ENCODE measurements at regions not wholly inside any gene's neighbourhood (a gene's known extent, or its start where the extent isn't known, plus 50 kb on each side); places are given as distances from the start of the nearest gene placed in this dataset.
A peak's percentile ranks its signal among the peaks of the same experiment; 100 is the strongest.

DNA sequence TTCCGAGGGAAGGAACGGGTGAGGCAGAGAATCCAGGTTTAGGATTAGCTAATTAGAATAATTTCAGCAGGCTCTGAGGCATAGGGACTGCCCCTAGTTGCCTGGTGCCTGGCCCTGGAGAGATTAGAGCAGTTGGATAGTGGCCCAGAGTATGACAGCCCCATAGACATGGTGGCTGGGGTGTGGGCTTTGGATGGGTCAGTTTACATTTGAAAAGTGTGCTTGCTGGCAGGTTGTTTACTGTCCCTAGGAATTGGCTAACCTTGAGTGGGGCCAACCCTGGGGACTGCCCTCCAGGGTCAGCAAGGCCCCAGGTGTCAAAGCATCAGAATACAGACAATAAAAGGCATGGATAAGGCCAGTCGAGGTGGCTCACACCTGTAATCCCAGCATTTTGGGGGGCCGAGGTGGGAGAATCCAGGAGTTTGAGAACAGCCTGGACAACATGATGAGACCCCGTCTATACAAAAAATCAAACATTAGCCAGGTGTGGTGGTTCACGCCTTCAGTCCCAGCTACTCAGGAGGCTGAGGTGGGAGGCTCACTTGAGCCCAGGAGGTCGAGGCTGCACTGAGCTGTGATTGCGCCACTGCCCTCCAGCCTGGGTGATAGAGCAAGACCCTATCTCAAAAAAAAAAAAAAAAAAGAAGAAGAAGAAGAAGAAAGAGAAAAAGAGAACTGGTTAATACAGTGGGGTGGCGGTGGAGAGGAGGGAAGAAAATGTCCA is 182.3 kb upstream of the PWP1 start (continued):
- TF ChIP-seq, protein P1, sequence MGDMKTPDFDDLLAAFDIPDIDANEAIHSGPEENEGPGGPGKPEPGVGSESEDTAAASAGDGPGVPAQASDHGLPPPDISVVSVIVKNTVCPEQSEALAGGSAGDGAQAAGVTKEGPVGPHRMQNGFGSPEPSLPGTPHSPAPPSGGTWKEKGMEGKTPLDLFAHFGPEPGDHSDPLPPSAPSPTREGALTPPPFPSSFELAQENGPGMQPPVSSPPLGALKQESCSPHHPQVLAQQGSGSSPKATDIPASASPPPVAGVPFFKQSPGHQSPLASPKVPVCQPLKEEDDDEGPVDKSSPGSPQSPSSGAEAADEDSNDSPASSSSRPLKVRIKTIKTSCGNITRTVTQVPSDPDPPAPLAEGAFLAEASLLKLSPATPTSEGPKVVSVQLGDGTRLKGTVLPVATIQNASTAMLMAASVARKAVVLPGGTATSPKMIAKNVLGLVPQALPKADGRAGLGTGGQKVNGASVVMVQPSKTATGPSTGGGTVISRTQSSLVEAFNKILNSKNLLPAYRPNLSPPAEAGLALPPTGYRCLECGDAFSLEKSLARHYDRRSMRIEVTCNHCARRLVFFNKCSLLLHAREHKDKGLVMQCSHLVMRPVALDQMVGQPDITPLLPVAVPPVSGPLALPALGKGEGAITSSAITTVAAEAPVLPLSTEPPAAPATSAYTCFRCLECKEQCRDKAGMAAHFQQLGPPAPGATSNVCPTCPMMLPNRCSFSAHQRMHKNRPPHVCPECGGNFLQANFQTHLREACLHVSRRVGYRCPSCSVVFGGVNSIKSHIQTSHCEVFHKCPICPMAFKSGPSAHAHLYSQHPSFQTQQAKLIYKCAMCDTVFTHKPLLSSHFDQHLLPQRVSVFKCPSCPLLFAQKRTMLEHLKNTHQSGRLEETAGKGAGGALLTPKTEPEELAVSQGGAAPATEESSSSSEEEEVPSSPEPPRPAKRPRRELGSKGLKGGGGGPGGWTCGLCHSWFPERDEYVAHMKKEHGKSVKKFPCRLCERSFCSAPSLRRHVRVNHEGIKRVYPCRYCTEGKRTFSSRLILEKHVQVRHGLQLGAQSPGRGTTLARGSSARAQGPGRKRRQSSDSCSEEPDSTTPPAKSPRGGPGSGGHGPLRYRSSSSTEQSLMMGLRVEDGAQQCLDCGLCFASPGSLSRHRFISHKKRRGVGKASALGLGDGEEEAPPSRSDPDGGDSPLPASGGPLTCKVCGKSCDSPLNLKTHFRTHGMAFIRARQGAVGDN (CRISPR knock-in tag; IDR thresholded peaks at IDR 0.05): peak; percentile 27; the same call in 1 of the 2 replicates
- TF ChIP-seq SPEN (CRISPR knock-in tag; IDR thresholded peaks at IDR 0.05; ENCODE audit: low read depth) (0 out of 2 replicates have a peak, but pooled peaks have one; percentile 30), NCOA1 (CRISPR knock-in tag; IDR thresholded peaks at IDR 0.05) (no peak), ZNF180 (CRISPR knock-in tag; IDR thresholded peaks at IDR 0.05; ENCODE audit: borderline replicate concordance, low read depth) (no peak), ZNF615 (CRISPR knock-in tag; IDR thresholded peaks at IDR 0.05; ENCODE audit: borderline replicate concordance) (no peak), ZNF335 (CRISPR knock-in tag; IDR thresholded peaks at IDR 0.05) (no peak), SOX13 (IDR thresholded peaks at IDR 0.05) (no peak), SOX13 (CRISPR knock-in tag; conservative IDR thresholded peaks at IDR 0.05 in 1 of 2, IDR thresholded peaks at IDR 0.05 in 1 of 2) (peak in 1 of 2 experiments; percentile 77; a peak in 2 of 4 replicates), HNF4A (CRISPR knock-in tag; IDR thresholded peaks at IDR 0.05) (peak; percentile 20; the same call in 1 of the 2 replicates), ZNF546 (CRISPR knock-in tag; conservative IDR thresholded peaks at IDR 0.05) (no peak), FOXC1 (CRISPR knock-in tag; IDR thresholded peaks at IDR 0.05; ENCODE audit: borderline replicate concordance) (no peak), ZMYM2 (CRISPR knock-in tag; IDR thresholded peaks at IDR 0.05) (no peak), SRSF1 (optimal IDR thresholded peaks at IDR 0.05; ENCODE audit: low read depth, low read length) (no peak), SUZ12 (IDR thresholded peaks at IDR 0.05; ENCODE audit: low read depth, low read length) (no peak), ZNF879 (CRISPR knock-in tag; IDR thresholded peaks at IDR 0.05) (no peak), PRPF4 (IDR thresholded peaks at IDR 0.05; ENCODE audit: low read depth, low read length, poor library complexity, severe bottlenecking) (no peak)
- TF ChIP-seq, protein P2, sequence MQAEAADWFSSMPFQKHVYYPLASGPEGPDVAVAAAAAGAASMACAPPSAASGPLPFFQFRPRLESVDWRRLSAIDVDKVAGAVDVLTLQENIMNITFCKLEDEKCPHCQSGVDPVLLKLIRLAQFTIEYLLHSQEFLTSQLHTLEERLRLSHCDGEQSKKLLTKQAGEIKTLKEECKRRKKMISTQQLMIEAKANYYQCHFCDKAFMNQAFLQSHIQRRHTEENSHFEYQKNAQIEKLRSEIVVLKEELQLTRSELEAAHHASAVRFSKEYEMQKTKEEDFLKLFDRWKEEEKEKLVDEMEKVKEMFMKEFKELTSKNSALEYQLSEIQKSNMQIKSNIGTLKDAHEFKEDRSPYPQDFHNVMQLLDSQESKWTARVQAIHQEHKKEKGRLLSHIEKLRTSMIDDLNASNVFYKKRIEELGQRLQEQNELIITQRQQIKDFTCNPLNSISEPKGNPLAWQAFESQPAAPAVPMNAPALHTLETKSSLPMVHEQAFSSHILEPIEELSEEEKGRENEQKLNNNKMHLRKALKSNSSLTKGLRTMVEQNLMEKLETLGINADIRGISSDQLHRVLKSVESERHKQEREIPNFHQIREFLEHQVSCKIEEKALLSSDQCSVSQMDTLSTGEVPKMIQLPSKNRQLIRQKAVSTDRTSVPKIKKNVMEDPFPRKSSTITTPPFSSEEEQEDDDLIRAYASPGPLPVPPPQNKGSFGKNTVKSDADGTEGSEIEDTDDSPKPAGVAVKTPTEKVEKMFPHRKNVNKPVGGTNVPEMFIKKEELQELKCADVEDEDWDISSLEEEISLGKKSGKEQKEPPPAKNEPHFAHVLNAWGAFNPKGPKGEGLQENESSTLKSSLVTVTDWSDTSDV (CRISPR knock-in tag; IDR thresholded peaks at IDR 0.05): no peak
- TF ChIP-seq, protein P3, sequence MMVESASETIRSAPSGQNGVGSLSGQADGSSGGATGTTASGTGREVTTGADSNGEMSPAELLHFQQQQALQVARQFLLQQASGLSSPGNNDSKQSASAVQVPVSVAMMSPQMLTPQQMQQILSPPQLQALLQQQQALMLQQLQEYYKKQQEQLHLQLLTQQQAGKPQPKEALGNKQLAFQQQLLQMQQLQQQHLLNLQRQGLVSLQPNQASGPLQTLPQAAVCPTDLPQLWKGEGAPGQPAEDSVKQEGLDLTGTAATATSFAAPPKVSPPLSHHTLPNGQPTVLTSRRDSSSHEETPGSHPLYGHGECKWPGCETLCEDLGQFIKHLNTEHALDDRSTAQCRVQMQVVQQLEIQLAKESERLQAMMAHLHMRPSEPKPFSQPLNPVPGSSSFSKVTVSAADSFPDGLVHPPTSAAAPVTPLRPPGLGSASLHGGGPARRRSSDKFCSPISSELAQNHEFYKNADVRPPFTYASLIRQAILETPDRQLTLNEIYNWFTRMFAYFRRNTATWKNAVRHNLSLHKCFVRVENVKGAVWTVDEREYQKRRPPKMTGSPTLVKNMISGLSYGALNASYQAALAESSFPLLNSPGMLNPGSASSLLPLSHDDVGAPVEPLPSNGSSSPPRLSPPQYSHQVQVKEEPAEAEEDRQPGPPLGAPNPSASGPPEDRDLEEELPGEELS (CRISPR knock-in tag; IDR thresholded peaks at IDR 0.05): peak; percentile 78
- TF ChIP-seq, protein P4, sequence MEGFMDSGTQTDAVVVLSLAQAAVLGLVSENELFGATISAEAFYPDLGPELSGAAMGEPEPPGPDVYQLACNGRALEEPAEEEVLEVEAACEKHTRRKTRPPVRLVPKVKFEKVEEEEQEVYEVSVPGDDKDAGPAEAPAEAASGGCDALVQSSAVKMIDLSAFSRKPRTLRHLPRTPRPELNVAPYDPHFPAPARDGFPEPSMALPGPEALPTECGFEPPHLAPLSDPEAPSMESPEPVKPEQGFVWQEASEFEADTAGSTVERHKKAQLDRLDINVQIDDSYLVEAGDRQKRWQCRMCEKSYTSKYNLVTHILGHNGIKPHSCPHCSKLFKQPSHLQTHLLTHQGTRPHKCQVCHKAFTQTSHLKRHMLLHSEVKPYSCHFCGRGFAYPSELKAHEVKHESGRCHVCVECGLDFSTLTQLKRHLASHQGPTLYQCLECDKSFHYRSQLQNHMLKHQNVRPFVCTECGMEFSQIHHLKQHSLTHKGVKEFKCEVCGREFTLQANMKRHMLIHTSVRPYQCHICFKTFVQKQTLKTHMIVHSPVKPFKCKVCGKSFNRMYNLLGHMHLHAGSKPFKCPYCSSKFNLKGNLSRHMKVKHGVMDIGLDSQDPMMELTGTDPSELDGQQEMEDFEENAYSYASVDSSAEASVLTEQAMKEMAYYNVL (CRISPR knock-in tag; IDR thresholded peaks at IDR 0.05; ENCODE audit: borderline replicate concordance): no peak
